SKM-1 (cell line): ENCODE measurements at regions not wholly inside any gene's neighbourhood (a gene's known extent, or its start where the extent isn't known, plus 50 kb on each side); places are given as distances from the start of the nearest gene placed in this dataset.

Experiments used
- DNase-seq: peaks from one replicate; lab custom pipeline; 2025; ENCODE audit not compliant: unreplicated experiment; lab: John Stamatoyannopoulos, UW

GRCh38 chr6:81822568-81822967, 70.1 kb upstream of the TENT5A start:
- no peak for DNase-seq

- DNase-seq, result no peak
Observed at GRCh38 chr6:81821449-81821848, 69.0 kb upstream of the TENT5A start.

- no peak for DNase-seq
Observed at GRCh38 chr6:81820980-81821379, 68.5 kb upstream of the TENT5A start.

- DNase-seq, result no peak
Observed at GRCh38 chr6:81820422-81820821, 67.9 kb upstream of the TENT5A start.

- DNase-seq, result no peak
Observed at GRCh38 chr6:81819767-81820166, 67.3 kb upstream of the TENT5A start.

GRCh38 chr6:81818901-81819361, 66.5 kb upstream of the TENT5A start:
- DNase-seq, result no peak

GRCh38 chr6:81816380-81816779, 63.9 kb upstream of the TENT5A start:
- DNase-seq, result no peak

- DNase-seq, result no peak
Observed at GRCh38 chr6:81814370-81815076, 62.0 kb upstream of the TENT5A start.

GRCh38 chr6:81813305-81813704, 60.8 kb upstream of the TENT5A start:
- no peak for DNase-seq

- DNase-seq, result peak; percentile 68
Observed at GRCh38 chr6:81812401-81812800, 59.9 kb upstream of the TENT5A start.

- peak; percentile 83 for DNase-seq
Observed at GRCh38 chr6:81808851-81809570, 56.5 kb upstream of the TENT5A start.

GRCh38 chr6:81806793-81807565, 54.5 kb upstream of the TENT5A start:
- no peak for DNase-seq

GRCh38 chr6:81802356-81802755, 49.9 kb upstream of the TENT5A start:
- no peak for DNase-seq
